ENCODE measurements at regions not wholly inside any gene's neighbourhood (a gene's known extent, or its start where the extent isn't known, plus 50 kb on each side); places are given as distances from the start of the nearest gene placed in this dataset.
A peak's percentile ranks its signal among the peaks of the same experiment; 100 is the strongest.

- H3K36me3 ChIP-seq (replicated peaks in 1 of 2; ENCODE audit: control extremely low read depth in 1 of 2, control insufficient read depth in 1 of 2, extremely low read depth in 1 of 2, insufficient read depth in 2 of 2, low read length in 1 of 2) = peaks cover 0 to 17% of the 10 kb centered on the region in 2 experiments
- TF ChIP-seq CTCF (IDR thresholded peaks at IDR 0.05) = no peak
- H3K27me3 Mint-ChIP-seq = no peaks in the 10 kb centered on the region
- ChIA-PET CTCF (no interaction called here), POLR2A (no interaction called here)
- no peak overlapping the region for H2AFZ ChIP-seq (ENCODE audit: insufficient read depth, low read depth, low read length, poor library complexity, severe bottlenecking)
- H3K9me3 ChIP-seq (ENCODE audit: control extremely low read depth in 1 of 3, control insufficient read depth in 2 of 3, insufficient read depth in 1 of 3, low read length in 2 of 3) = peaks cover 0 to 14% (median 3%) of the 10 kb centered on the region in 3 donors
- peak overlapping the region; percentile 15 for H3K4me2 ChIP-seq (replicated peaks; ENCODE audit: low read depth, low read length, poor library complexity, severe bottlenecking)
- H3K9ac ChIP-seq (ENCODE audit: low read length) = no peak overlapping the region
- peaks cover 99% of the 10 kb centered on the region for H3K79me2 ChIP-seq (ENCODE audit: control insufficient read depth, insufficient read depth, low read length)
- H4K20me1 ChIP-seq (ENCODE audit: control insufficient read depth, insufficient read depth, low read length, poor library complexity, severe bottlenecking) = peaks cover 56% of the 10 kb centered on the region
- H3K27ac ChIP-seq (ENCODE audit: low read length in 2 of 2) = peak overlapping the region in 1 of 2 donors; percentile 42
- peaks cover 69% of the 10 kb centered on the region for H3K4me1 Mint-ChIP-seq
- no peak for DNase-seq
- peaks cover 42 to 55% of the 10 kb centered on the region in 2 donors for H3K4me1 ChIP-seq (ENCODE audit: control insufficient read depth in 2 of 2, insufficient read depth in 2 of 2, low read length in 2 of 2)
- peaks cover 2% of the 10 kb centered on the region for H3K9me3 Mint-ChIP-seq (ENCODE audit: insufficient read depth)
- H3K27me3 ChIP-seq (replicated peaks in 1 of 4; ENCODE audit: control extremely low read depth in 1 of 4, control insufficient read depth in 3 of 4, insufficient read depth in 4 of 4, low read length in 3 of 4) = no peaks in the 10 kb centered on the region
- WGBS (ENCODE audit: insufficient coverage) = 94% methylated on average over 2 of the region's 5 CpGs
- H3K4me3 Mint-ChIP-seq = no peak overlapping the region
- no peak for ATAC-seq (ENCODE audit: low read depth)
- intact Hi-C loops (cut with micrococcal nuclease) = no loop called here
- peak overlapping the region; percentile 42 for H3K27ac Mint-ChIP-seq
- H3K4me3 ChIP-seq (ENCODE audit: control extremely low read depth in 1 of 5, extremely low read depth in 1 of 5, insufficient read depth in 1 of 5, low read depth in 2 of 5, low read length in 4 of 5) = no peak overlapping the region
Measured at GRCh38 chr2:134194519-134194918, 59.4 kb upstream of the MGAT5 start.

GRCh38 chr2:134195341-134195740 is 58.5 kb upstream of the MGAT5 start:
- Histone ChIP-seq H3K4me3 (ENCODE audit: control extremely low read depth in 1 of 5, extremely low read depth in 1 of 5, insufficient read depth in 1 of 5, low read depth in 2 of 5, low read length in 4 of 5) (no peak overlapping the region), H3K36me3 (replicated peaks in 1 of 2; ENCODE audit: control extremely low read depth in 1 of 2, control insufficient read depth in 1 of 2, extremely low read depth in 1 of 2, insufficient read depth in 2 of 2, low read length in 1 of 2) (peaks cover 0 to 17% of the 10 kb centered on the region in 2 experiments), H3K4me2 (replicated peaks; ENCODE audit: low read depth, low read length, poor library complexity, severe bottlenecking) (peak overlapping the region; percentile 15), H3K9ac (ENCODE audit: low read length) (no peak overlapping the region), H3K79me2 (ENCODE audit: control insufficient read depth, insufficient read depth, low read length) (peaks cover 98% of the 10 kb centered on the region), H3K27ac (ENCODE audit: low read length in 2 of 2) (peak overlapping the region in 1 of 2 donors; percentile 42), H3K4me1 (ENCODE audit: control insufficient read depth in 2 of 2, insufficient read depth in 2 of 2, low read length in 2 of 2) (peaks cover 44 to 56% of the 10 kb centered on the region in 2 donors), H4K20me1 (ENCODE audit: control insufficient read depth, insufficient read depth, low read length, poor library complexity, severe bottlenecking) (peaks cover 55% of the 10 kb centered on the region), H2AFZ (ENCODE audit: insufficient read depth, low read depth, low read length, poor library complexity, severe bottlenecking) (no peak overlapping the region), H3K9me3 (ENCODE audit: control extremely low read depth in 1 of 3, control insufficient read depth in 2 of 3, insufficient read depth in 1 of 3, low read length in 2 of 3) (peaks cover 0 to 14% (median 3%) of the 10 kb centered on the region in 3 donors), H3K27me3 (replicated peaks in 1 of 4; ENCODE audit: control extremely low read depth in 1 of 4, control insufficient read depth in 3 of 4, insufficient read depth in 4 of 4, low read length in 3 of 4) (no peaks in the 10 kb centered on the region)
- peak overlapping the region; percentile 4 for H3K4me3 Mint-ChIP-seq
- ChIA-PET CTCF (interaction anchor here (4.6 kb wide), 1 partner anchor 12 kb away, joined by 29 read pairs; no protein-coding TSS in a partner anchor), POLR2A (no interaction called here)
- intact Hi-C loops (cut with micrococcal nuclease) = loop anchor here (5.0 kb wide), 2 partner anchors 37 to 43 kb away; no protein-coding TSS in a partner anchor
- 88% methylated on average over 2 of the region's 6 CpGs for WGBS (ENCODE audit: insufficient coverage)
- peaks cover 68% of the 10 kb centered on the region for H3K4me1 Mint-ChIP-seq
- H3K27me3 Mint-ChIP-seq = no peaks in the 10 kb centered on the region
- TF ChIP-seq EZH2 (IDR thresholded peaks at IDR 0.05; ENCODE audit: borderline replicate concordance, insufficient read depth, low read depth, low read length, poor library complexity, severe bottlenecking) (no peak), CTCF (IDR thresholded peaks at IDR 0.05) (no peak)
- ATAC-seq (ENCODE audit: low read depth) (no peak), DNase-seq (no peak)
- peak overlapping the region; percentile 7 for H3K27ac Mint-ChIP-seq
- H3K9me3 Mint-ChIP-seq (ENCODE audit: insufficient read depth) = peaks cover 2% of the 10 kb centered on the region
